HG02884 (cell line): ENCODE measurements at regions not wholly inside any gene's neighbourhood (a gene's known extent, or its start where the extent isn't known, plus 50 kb on each side); places are given as distances from the start of the nearest gene placed in this dataset.

ENCODE experiments used
- ATAC-seq: cut with Tn5 transposase; IDR thresholded peaks from one replicate; pipeline ENCODE4 v1.9.1; 2021; ENCODE audit warnings: mild to moderate bottlenecking, moderate library complexity; ENCODE audit not compliant: unreplicated experiment

GRCh38 chr5:8457187-8458037, 588.5 kb downstream of the MTRR start:
- peak; percentile 89 for ATAC-seq

GRCh38 chr5:8458038-8458383, 589.1 kb downstream of the MTRR start:
- peak; percentile 5 for ATAC-seq

- ATAC-seq = no peak
These were observed 592.6 kb downstream of the MTRR start for GRCh38 chr5:8461543-8461942.

- ATAC-seq = no peak
These were observed 593.6 kb downstream of the MTRR start for GRCh38 chr5:8462565-8462964.

- ATAC-seq = no peak
These were observed 601.5 kb downstream of the MTRR start for GRCh38 chr5:8470489-8470888.

GRCh38 chr5:8471581-8471980, 602.6 kb downstream of the MTRR start:
- no peak for ATAC-seq

GRCh38 chr5:8473016-8473415, 604.1 kb downstream of the MTRR start:
- no peak for ATAC-seq

GRCh38 chr5:8473827-8474568, 605.0 kb downstream of the MTRR start:
- no peak for ATAC-seq

GRCh38 chr5:8474569-8474930, 605.6 kb downstream of the MTRR start:
- no peak for ATAC-seq

GRCh38 chr5:8478326-8478725, 609.4 kb downstream of the MTRR start:
- no peak for ATAC-seq

- ATAC-seq = no peak
These were observed 612.1 kb downstream of the MTRR start for GRCh38 chr5:8481007-8481406.

GRCh38 chr5:8491254-8491653, 622.3 kb downstream of the MTRR start:
- no peak for ATAC-seq

- ATAC-seq = no peak
These were observed 624.2 kb downstream of the MTRR start for GRCh38 chr5:8493176-8493575.

- no peak for ATAC-seq
These were observed 631.5 kb downstream of the MTRR start for GRCh38 chr5:8500426-8500825.

GRCh38 chr5:8505196-8505595, 636.2 kb downstream of the MTRR start:
- no peak for ATAC-seq

GRCh38 chr5:8508231-8508630, 639.3 kb downstream of the MTRR start:
- no peak for ATAC-seq

- no peak for ATAC-seq
These were observed 647.4 kb downstream of the MTRR start for GRCh38 chr5:8516356-8516755.

GRCh38 chr5:8517456-8517855, 648.5 kb downstream of the MTRR start:
- ATAC-seq = no peak

- no peak for ATAC-seq
These were observed 652.0 kb downstream of the MTRR start for GRCh38 chr5:8520917-8521316.

GRCh38 chr5:8521991-8522390, 653.0 kb downstream of the MTRR start:
- ATAC-seq = no peak

- ATAC-seq = no peak
These were observed 653.7 kb downstream of the MTRR start for GRCh38 chr5:8522646-8523045.

GRCh38 chr5:8523501-8523900, 654.6 kb downstream of the MTRR start:
- ATAC-seq = no peak
